HG02588 (cell line): ENCODE measurements at regions not wholly inside any gene's neighbourhood (a gene's known extent, or its start where the extent isn't known, plus 50 kb on each side); places are given as distances from the start of the nearest gene placed in this dataset.

Experiments used
- ATAC-seq: cut with Tn5 transposase; IDR thresholded peaks from one replicate; pipeline ENCODE4 v1.9.1; 2021; ENCODE audit warnings: mild to moderate bottlenecking, moderate library complexity; ENCODE audit not compliant: unreplicated experiment

- ATAC-seq = no peak
Observed at GRCh38 chr9:119429302-119429701, 60.1 kb upstream of the BRINP1 start.

- ATAC-seq = no peak
Observed at GRCh38 chr9:119420231-119420630, 51.0 kb upstream of the BRINP1 start.
